ENCODE measurements at regions not wholly inside any gene's neighbourhood (a gene's known extent, or its start where the extent isn't known, plus 50 kb on each side); places are given as distances from the start of the nearest gene placed in this dataset.

GRCh38 chr2:228747483-228747882 is 523.6 kb downstream of the PID1 start:
- TF ChIP-seq EP300 (IDR thresholded peaks at IDR 0.05) (no peak), POLR2A (IDR thresholded peaks at IDR 0.05) (no peak), POLR2AphosphoS5 (IDR thresholded peaks at IDR 0.05) (no peak), CTCF (IDR thresholded peaks at IDR 0.05) (no peak)
- DNase-seq: no peak
- Histone ChIP-seq H3K27me3 (no peaks in the 10 kb centered on the region), H3K4me3 (no peak overlapping the region), H3K4me1 (no peaks in the 10 kb centered on the region), H3K27ac (no peak overlapping the region), H3K9me3 (no peaks in the 10 kb centered on the region), H3K36me3 (no peaks in the 10 kb centered on the region)
- intact Hi-C loops (cut with DNase I; ENCODE audit: low total_unique reads): no loop called here
- WGBS, 5 donors: 59 to 71% (median 65%) methylated on average over 6 of the region's 6 CpGs

GRCh38 chr2:228738671-228739380 is 532.3 kb downstream of the PID1 start:
- H3K4me1 ChIP-seq: no peaks in the 10 kb centered on the region
- intact Hi-C loops (cut with DNase I; ENCODE audit: low total_unique reads): no loop called here
- TF ChIP-seq POLR2A (IDR thresholded peaks at IDR 0.05): no peak
- no peak for TF ChIP-seq EP300 (IDR thresholded peaks at IDR 0.05)
- TF ChIP-seq CTCF (IDR thresholded peaks at IDR 0.05): no peak
- TF ChIP-seq POLR2AphosphoS5 (IDR thresholded peaks at IDR 0.05): no peak
- no peak overlapping the region for H3K27ac ChIP-seq
- H3K4me3 ChIP-seq: no peak overlapping the region
- 67 to 79% (median 77%) methylated on average over 2 of the region's 2 CpGs for WGBS, 5 donors
- H3K36me3 ChIP-seq: no peaks in the 10 kb centered on the region
- H3K27me3 ChIP-seq: no peaks in the 10 kb centered on the region
- no peaks in the 10 kb centered on the region for H3K9me3 ChIP-seq
- DNase-seq: no peak

- no peak overlapping the region for H3K27ac ChIP-seq
- H3K4me3 ChIP-seq: no peak overlapping the region
- no peaks in the 10 kb centered on the region for H3K36me3 ChIP-seq
- H3K9me3 ChIP-seq: peaks cover 0 to 5% (median 0%) of the 10 kb centered on the region in 4 donors
- no peak for TF ChIP-seq EP300 (IDR thresholded peaks at IDR 0.05)
- TF ChIP-seq POLR2A (IDR thresholded peaks at IDR 0.05): no peak
- TF ChIP-seq POLR2AphosphoS5 (IDR thresholded peaks at IDR 0.05): no peak
- TF ChIP-seq CTCF (IDR thresholded peaks at IDR 0.05): no peak
- intact Hi-C loops (cut with DNase I; ENCODE audit: low total_unique reads): no loop called here
- no peaks in the 10 kb centered on the region for H3K27me3 ChIP-seq
- no peak for DNase-seq
- WGBS, 5 donors: 71 to 94% (median 90%) methylated on average over 3 of the region's 3 CpGs
- no peaks in the 10 kb centered on the region for H3K4me1 ChIP-seq
Measured at GRCh38 chr2:228735697-228736096, 535.4 kb downstream of the PID1 start.

GRCh38 chr2:228731517-228731916 is 539.6 kb downstream of the PID1 start:
- H3K4me1 ChIP-seq: no peaks in the 10 kb centered on the region
- H3K9me3 ChIP-seq: peaks cover 0 to 5% (median 0%) of the 10 kb centered on the region in 4 donors
- no peak overlapping the region for H3K4me3 ChIP-seq
- H3K27me3 ChIP-seq: no peaks in the 10 kb centered on the region
- intact Hi-C loops (cut with DNase I; ENCODE audit: low total_unique reads): no loop called here
- no peak for DNase-seq
- H3K27ac ChIP-seq: no peak overlapping the region
- H3K36me3 ChIP-seq: no peaks in the 10 kb centered on the region
- TF ChIP-seq CTCF (IDR thresholded peaks at IDR 0.05) (no peak), POLR2A (IDR thresholded peaks at IDR 0.05) (no peak), EP300 (IDR thresholded peaks at IDR 0.05) (no peak), POLR2AphosphoS5 (IDR thresholded peaks at IDR 0.05) (no peak)

Data from stomach (tissue), 8 donors.